DOHH2 (cell line): ENCODE measurements at regions not wholly inside any gene's neighbourhood (a gene's known extent, or its start where the extent isn't known, plus 50 kb on each side); places are given as distances from the start of the nearest gene placed in this dataset.

ENCODE experiments used
- H3F3A ChIP-seq: fragments of 200-600 bp; sonication (generic), shearing (Covaris generic); 2 replicates; pipeline ENCODE4 v1.6.0; 2016; ENCODE audit warnings: antibody characterized with exemption, mild to moderate bottlenecking; ENCODE audit not compliant: control insufficient read depth, insufficient read depth
- H3K27ac ChIP-seq: fragments of 200-600 bp; sonication (generic); 2 replicates; pipeline ENCODE4 v1.5.1; 2014; ENCODE audit warnings: low read depth, mild to moderate bottlenecking, low read length, moderate library complexity
- H3K27me3 ChIP-seq: fragments of 200-600 bp; sonication (generic); 2 replicates; pipeline ENCODE4 v1.6.1; 2014; ENCODE audit warnings: mild to moderate bottlenecking, low read length, mixed read lengths; ENCODE audit not compliant: control insufficient read depth
- H3K36me3 ChIP-seq: fragments of 200-600 bp; sonication (generic); 2 replicates; pipeline ENCODE4 v1.6.1; 2014; ENCODE audit warnings: mild to moderate bottlenecking, low read length, moderate library complexity, mixed read lengths; ENCODE audit not compliant: control insufficient read depth
- H3K4me1 ChIP-seq: fragments of 200-600 bp; sonication (generic); 2 replicates; pipeline ENCODE4 v1.6.1; 2014; ENCODE audit warnings: mild to moderate bottlenecking, low read length, mixed read lengths; ENCODE audit not compliant: control insufficient read depth
- H3K4me2 ChIP-seq: fragments of 200-600 bp; sonication (generic); 2 replicates; pipeline ENCODE4 v1.6.0; 2014; ENCODE audit warnings: mild to moderate bottlenecking, low read length, moderate library complexity
- H3K4me3 ChIP-seq: fragments of 200-600 bp; sonication (generic); 2 replicates; pipeline ENCODE4 v1.5.1; 2014; ENCODE audit warnings: mild to moderate bottlenecking, low read length, mixed read lengths
- H3K79me2 ChIP-seq: fragments of 200-600 bp; sonication (generic); 2 replicates; pipeline ENCODE4 v1.6.1; 2014; ENCODE audit warnings: mild to moderate bottlenecking, low read length, mixed read lengths; ENCODE audit not compliant: control insufficient read depth
- H3K9me2 ChIP-seq: fragments of 200-600 bp; sonication (generic); replicated peaks from 2 replicates; pipeline ENCODE4 v1.6.1; 2014; ENCODE audit warnings: mild to moderate bottlenecking, low read length, mixed read lengths; ENCODE audit not compliant: control insufficient read depth
- H3K9me3 ChIP-seq: fragments of 200-600 bp; sonication (generic); 2 replicates; pipeline ENCODE4 v1.6.1; 2014; ENCODE audit warnings: antibody characterized with exemption, low read length, mixed read lengths; ENCODE audit not compliant: control insufficient read depth, insufficient read depth
- H4K20me1 ChIP-seq: fragments of 200-600 bp; sonication (generic); 2 replicates; pipeline ENCODE4 v1.6.0; 2014; ENCODE audit warnings: low read depth, mild to moderate bottlenecking, antibody characterized with exemption, low read length, moderate library complexity; ENCODE audit not compliant: control insufficient read depth, insufficient read depth
- CTCF ChIP-seq: fragments of 200-600 bp; sonication (generic); IDR thresholded peaks from one replicate; pipeline ENCODE4 v1.5.1; 2014; ENCODE audit warnings: antibody characterized with exemption, mild to moderate bottlenecking, low read depth, low read length; ENCODE audit not compliant: poor library complexity, severe bottlenecking
- EZH2phosphoT487 ChIP-seq: fragments of 200-600 bp; sonication (generic); IDR thresholded peaks from 2 replicates; pipeline ENCODE4 v1.6.1; 2017; ENCODE audit warnings: borderline replicate concordance, mild to moderate bottlenecking, antibody characterized with exemption, low read length, moderate library complexity, mixed read lengths

GRCh38 chr1:69497441-69498221 lies 70.1 kb upstream of the LRRC7 start:
- H3K4me2 ChIP-seq, result no peak overlapping the region
- no peaks in the 10 kb centered on the region for H3K4me1 ChIP-seq
- H3K4me3 ChIP-seq, result no peak overlapping the region
- no peaks in the 10 kb centered on the region for H3K9me2 ChIP-seq
- no peaks in the 10 kb centered on the region for H3K27me3 ChIP-seq
- H3K9me3 ChIP-seq, result no peaks in the 10 kb centered on the region
- no peaks in the 10 kb centered on the region for H3K79me2 ChIP-seq
- no peak for TF ChIP-seq CTCF
- no peak for TF ChIP-seq EZH2phosphoT487
- no peaks in the 10 kb centered on the region for H3K36me3 ChIP-seq
- no peak overlapping the region for H3K27ac ChIP-seq
- H3F3A ChIP-seq, result no peaks in the 10 kb centered on the region
- H4K20me1 ChIP-seq, result no peaks in the 10 kb centered on the region

- no peak overlapping the region for H3K27ac ChIP-seq
- no peaks in the 10 kb centered on the region for H3K27me3 ChIP-seq
- H4K20me1 ChIP-seq, result no peaks in the 10 kb centered on the region
- H3K4me2 ChIP-seq, result no peak overlapping the region
- no peaks in the 10 kb centered on the region for H3K79me2 ChIP-seq
- no peaks in the 10 kb centered on the region for H3K9me2 ChIP-seq
- no peaks in the 10 kb centered on the region for H3K9me3 ChIP-seq
- no peak overlapping the region for H3K4me3 ChIP-seq
- H3K4me1 ChIP-seq, result no peaks in the 10 kb centered on the region
- H3K36me3 ChIP-seq, result no peaks in the 10 kb centered on the region
- TF ChIP-seq CTCF (no peak), EZH2phosphoT487 (no peak)
- H3F3A ChIP-seq, result no peaks in the 10 kb centered on the region
These were observed 69.0 kb upstream of the LRRC7 start for GRCh38 chr1:69498711-69499110.

GRCh38 chr1:69499203-69499803 lies 68.4 kb upstream of the LRRC7 start:
- H3K27me3 ChIP-seq, result no peaks in the 10 kb centered on the region
- H4K20me1 ChIP-seq, result no peaks in the 10 kb centered on the region
- H3K79me2 ChIP-seq, result no peaks in the 10 kb centered on the region
- H3K4me2 ChIP-seq, result no peak overlapping the region
- no peaks in the 10 kb centered on the region for H3K9me3 ChIP-seq
- no peak overlapping the region for H3K27ac ChIP-seq
- H3K9me2 ChIP-seq, result no peaks in the 10 kb centered on the region
- H3K36me3 ChIP-seq, result no peaks in the 10 kb centered on the region
- H3K4me1 ChIP-seq, result no peaks in the 10 kb centered on the region
- H3F3A ChIP-seq, result no peaks in the 10 kb centered on the region
- no peak overlapping the region for H3K4me3 ChIP-seq
- TF ChIP-seq CTCF (no peak), EZH2phosphoT487 (no peak)
